ENCODE measurements at regions not wholly inside any gene's neighbourhood (a gene's known extent, or its start where the extent isn't known, plus 50 kb on each side); places are given as distances from the start of the nearest gene placed in this dataset.

DNA sequence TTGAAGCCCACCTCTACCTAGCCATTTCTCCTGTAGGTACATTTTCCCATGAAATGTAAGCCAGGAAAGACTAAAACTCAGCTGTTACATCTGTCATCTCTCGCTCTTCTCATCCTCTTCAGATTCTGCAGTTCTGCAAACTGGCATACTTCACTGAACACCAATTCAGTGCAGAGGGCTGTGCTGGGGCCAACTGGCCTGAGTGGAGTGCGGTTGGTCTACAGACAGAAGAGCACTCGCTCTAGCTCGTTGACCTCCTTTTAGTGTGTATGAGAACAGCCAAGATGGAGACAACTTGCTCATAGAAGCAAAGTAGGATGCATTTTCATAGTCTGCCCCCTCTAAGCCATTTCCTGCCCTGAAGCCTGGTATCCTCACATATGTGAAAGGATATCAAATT lies 862.6 kb downstream of the BCL11A start:
- Histone ChIP-seq H3K27me3 (no peaks in the 10 kb centered on the region), H3K27ac (no peak overlapping the region), H3K9me3 (peaks cover 0 to 9% (median 0%) of the 10 kb centered on the region in 3 donors), H3K36me3 (replicated peaks in 1 of 2; ENCODE audit: insufficient read depth in 1 of 2, low read depth in 2 of 2) (no peaks in the 10 kb centered on the region), H3K4me3 (no peak overlapping the region), H3K4me1 (no peaks in the 10 kb centered on the region)
- DNase-seq (no peak), ATAC-seq (no peak)
- 78 to 89% methylated on average over 4 of the region's 4 CpGs for WGBS, 2 donors
- intact Hi-C loops (cut with DNase I) = no loop called here
- TF ChIP-seq, protein P1, sequence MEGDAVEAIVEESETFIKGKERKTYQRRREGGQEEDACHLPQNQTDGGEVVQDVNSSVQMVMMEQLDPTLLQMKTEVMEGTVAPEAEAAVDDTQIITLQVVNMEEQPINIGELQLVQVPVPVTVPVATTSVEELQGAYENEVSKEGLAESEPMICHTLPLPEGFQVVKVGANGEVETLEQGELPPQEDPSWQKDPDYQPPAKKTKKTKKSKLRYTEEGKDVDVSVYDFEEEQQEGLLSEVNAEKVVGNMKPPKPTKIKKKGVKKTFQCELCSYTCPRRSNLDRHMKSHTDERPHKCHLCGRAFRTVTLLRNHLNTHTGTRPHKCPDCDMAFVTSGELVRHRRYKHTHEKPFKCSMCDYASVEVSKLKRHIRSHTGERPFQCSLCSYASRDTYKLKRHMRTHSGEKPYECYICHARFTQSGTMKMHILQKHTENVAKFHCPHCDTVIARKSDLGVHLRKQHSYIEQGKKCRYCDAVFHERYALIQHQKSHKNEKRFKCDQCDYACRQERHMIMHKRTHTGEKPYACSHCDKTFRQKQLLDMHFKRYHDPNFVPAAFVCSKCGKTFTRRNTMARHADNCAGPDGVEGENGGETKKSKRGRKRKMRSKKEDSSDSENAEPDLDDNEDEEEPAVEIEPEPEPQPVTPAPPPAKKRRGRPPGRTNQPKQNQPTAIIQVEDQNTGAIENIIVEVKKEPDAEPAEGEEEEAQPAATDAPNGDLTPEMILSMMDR (IDR thresholded peaks at IDR 0.05) = no peak
- no peak for TF ChIP-seq POLR2A (IDR thresholded peaks at IDR 0.05)

DNA sequence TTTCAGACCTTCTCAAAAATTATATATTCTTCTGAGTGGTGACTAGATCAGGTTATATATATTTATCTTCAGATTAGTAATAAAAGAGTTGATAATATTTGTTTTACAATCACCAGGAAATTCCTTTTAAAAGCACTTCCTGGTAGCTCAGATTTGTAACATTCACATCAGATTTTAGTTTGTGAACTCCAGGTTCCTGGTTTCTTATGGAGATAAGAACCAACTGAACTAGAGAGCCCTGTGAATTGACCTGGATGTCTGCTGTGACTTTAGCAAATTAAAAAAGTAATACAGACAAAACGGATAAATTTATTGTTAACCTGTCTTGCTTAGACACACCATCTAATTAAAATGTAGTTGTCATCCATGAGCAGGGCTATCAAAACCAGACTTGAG lies 868.7 kb downstream of the BCL11A start:
- no peak for ATAC-seq

GRCh38 chr2:59684116-59684770 lies 869.2 kb downstream of the BCL11A start:
- DNase-seq (no peak), ATAC-seq (no peak)
- no peak overlapping the region for H3K4me3 ChIP-seq
- H3K27me3 ChIP-seq = no peaks in the 10 kb centered on the region
- no peak overlapping the region for H3K27ac ChIP-seq
- H3K4me1 ChIP-seq = peaks cover 7% of the 10 kb centered on the region
- H3K36me3 ChIP-seq (replicated peaks in 1 of 2; ENCODE audit: insufficient read depth in 1 of 2, low read depth in 2 of 2) = no peaks in the 10 kb centered on the region
- intact Hi-C loops (cut with DNase I) = no loop called here
- H3K9me3 ChIP-seq = no peaks in the 10 kb centered on the region
- no peak for TF ChIP-seq POLR2A (IDR thresholded peaks at IDR 0.05)
- TF ChIP-seq, protein P1 (IDR thresholded peaks at IDR 0.05) = no peak
- WGBS, 2 donors = 50 to 51% methylated on average over 4 of the region's 4 CpGs

More for the DNA sequence above, 868.7 kb downstream of the BCL11A start:
- Histone ChIP-seq H3K4me1 (peaks cover 7% of the 10 kb centered on the region), H3K9me3 (no peaks in the 10 kb centered on the region), H3K36me3 (replicated peaks in 1 of 2; ENCODE audit: insufficient read depth in 1 of 2, low read depth in 2 of 2) (no peaks in the 10 kb centered on the region), H3K4me3 (no peak overlapping the region), H3K27me3 (no peaks in the 10 kb centered on the region), H3K27ac (no peak overlapping the region)
- intact Hi-C loops (cut with DNase I) = no loop called here
- TF ChIP-seq POLR2A (IDR thresholded peaks at IDR 0.05) = no peak
- TF ChIP-seq, protein P1 (IDR thresholded peaks at IDR 0.05) = no peak
- no peak for DNase-seq
- WGBS, 2 donors = 41 to 48% methylated on average over 1 of the region's 1 CpG

DNA sequence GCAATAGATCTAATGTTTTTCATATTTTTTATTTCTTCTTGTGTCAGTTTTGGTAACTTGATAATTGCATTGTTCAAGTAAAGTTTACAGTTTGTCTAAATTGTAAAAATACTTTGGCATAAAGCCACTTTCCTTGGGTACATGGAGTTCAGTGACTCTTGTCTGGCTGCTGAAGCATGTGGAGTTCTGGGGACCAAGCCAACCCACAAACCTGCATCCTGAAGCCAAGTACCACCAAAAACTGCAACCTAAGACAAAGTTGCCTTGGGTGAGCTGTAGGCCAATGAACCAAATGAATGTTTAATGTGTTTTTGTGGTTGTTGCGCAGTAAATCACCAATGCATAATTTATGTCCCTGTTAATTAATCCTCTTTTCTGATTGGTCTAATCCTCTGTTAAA lies 872.6 kb downstream of the BCL11A start:
- Histone ChIP-seq H3K9me3 (no peaks in the 10 kb centered on the region), H3K4me1 (peaks cover 7% of the 10 kb centered on the region), H3K27ac (no peak overlapping the region), H3K27me3 (no peaks in the 10 kb centered on the region), H3K4me3 (no peak overlapping the region), H3K36me3 (replicated peaks in 1 of 2; ENCODE audit: insufficient read depth in 1 of 2, low read depth in 2 of 2) (no peaks in the 10 kb centered on the region)
- intact Hi-C loops (cut with DNase I) = no loop called here
- DNase-seq (no peak), ATAC-seq (no peak)
- TF ChIP-seq POLR2A (IDR thresholded peaks at IDR 0.05) = no peak
- TF ChIP-seq, protein P1 (IDR thresholded peaks at IDR 0.05) = no peak
- 100% methylated on average over 1 of the region's 1 CpG for WGBS, 2 donors

DNA sequence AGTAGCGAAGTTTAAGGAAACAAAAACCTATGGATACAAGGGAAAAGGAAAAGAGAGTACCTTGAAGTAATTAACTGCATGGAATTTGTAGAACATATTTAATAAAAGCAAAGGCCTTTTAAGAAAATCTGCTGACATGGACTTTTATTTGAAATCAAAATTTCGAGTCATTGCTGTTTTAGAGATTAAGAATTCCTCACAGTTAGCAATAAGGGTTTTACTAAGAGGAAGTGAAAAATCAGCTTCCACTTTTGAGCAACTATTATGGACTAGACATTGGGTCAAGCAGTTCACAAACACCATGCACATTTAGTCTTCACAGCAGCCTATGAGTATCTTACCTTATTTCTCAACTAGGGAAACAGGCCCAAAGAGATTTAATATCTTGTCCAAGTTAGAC lies 876.3 kb downstream of the BCL11A start:
- intact Hi-C loops (cut with DNase I) = no loop called here
- no peaks in the 10 kb centered on the region for H3K9me3 ChIP-seq
- WGBS, 2 donors = 72 to 81% methylated on average over 2 of the region's 2 CpGs
- no peaks in the 10 kb centered on the region for H3K36me3 ChIP-seq (replicated peaks in 1 of 2; ENCODE audit: insufficient read depth in 1 of 2, low read depth in 2 of 2)
- ATAC-seq (no peak), DNase-seq (no peak)
- H3K27me3 ChIP-seq = no peaks in the 10 kb centered on the region
- H3K4me3 ChIP-seq = no peak overlapping the region
- TF ChIP-seq, protein P1 (IDR thresholded peaks at IDR 0.05) = no peak
- TF ChIP-seq POLR2A (IDR thresholded peaks at IDR 0.05) = no peak
- no peak overlapping the region for H3K27ac ChIP-seq
- H3K4me1 ChIP-seq = no peaks in the 10 kb centered on the region
